ENCODE measurements at regions not wholly inside any gene's neighbourhood (a gene's known extent, or its start where the extent isn't known, plus 50 kb on each side); places are given as distances from the start of the nearest gene placed in this dataset.
A peak's percentile ranks its signal among the peaks of the same experiment; 100 is the strongest.

- no peak overlapping the region for H3K4me3 ChIP-seq (ENCODE audit: low read depth, low read length)
- H3K79me2 ChIP-seq, result no peaks in the 10 kb centered on the region
- H2AFZ ChIP-seq, result no peak overlapping the region
- no peak overlapping the region for H3K9ac ChIP-seq
- no peaks in the 10 kb centered on the region for H3K27me3 ChIP-seq (ENCODE audit: control insufficient read depth, insufficient read depth, low read length)
- no peaks in the 10 kb centered on the region for H3K4me1 ChIP-seq
- H3K36me3 ChIP-seq (ENCODE audit: control insufficient read depth, insufficient read depth, low read length), result no peaks in the 10 kb centered on the region
- H3K4me2 ChIP-seq (ENCODE audit: low read length), result no peak overlapping the region
- TF ChIP-seq, protein P1, sequence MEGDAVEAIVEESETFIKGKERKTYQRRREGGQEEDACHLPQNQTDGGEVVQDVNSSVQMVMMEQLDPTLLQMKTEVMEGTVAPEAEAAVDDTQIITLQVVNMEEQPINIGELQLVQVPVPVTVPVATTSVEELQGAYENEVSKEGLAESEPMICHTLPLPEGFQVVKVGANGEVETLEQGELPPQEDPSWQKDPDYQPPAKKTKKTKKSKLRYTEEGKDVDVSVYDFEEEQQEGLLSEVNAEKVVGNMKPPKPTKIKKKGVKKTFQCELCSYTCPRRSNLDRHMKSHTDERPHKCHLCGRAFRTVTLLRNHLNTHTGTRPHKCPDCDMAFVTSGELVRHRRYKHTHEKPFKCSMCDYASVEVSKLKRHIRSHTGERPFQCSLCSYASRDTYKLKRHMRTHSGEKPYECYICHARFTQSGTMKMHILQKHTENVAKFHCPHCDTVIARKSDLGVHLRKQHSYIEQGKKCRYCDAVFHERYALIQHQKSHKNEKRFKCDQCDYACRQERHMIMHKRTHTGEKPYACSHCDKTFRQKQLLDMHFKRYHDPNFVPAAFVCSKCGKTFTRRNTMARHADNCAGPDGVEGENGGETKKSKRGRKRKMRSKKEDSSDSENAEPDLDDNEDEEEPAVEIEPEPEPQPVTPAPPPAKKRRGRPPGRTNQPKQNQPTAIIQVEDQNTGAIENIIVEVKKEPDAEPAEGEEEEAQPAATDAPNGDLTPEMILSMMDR (IDR thresholded peaks at IDR 0.05), result no peak
- H3K9me3 ChIP-seq (ENCODE audit: control insufficient read depth, low read length), result no peaks in the 10 kb centered on the region
- H3K27ac ChIP-seq, result no peak overlapping the region
Measured at GRCh38 chr22:27104449-27104848, 447.1 kb downstream of the MIAT start.

DNA sequence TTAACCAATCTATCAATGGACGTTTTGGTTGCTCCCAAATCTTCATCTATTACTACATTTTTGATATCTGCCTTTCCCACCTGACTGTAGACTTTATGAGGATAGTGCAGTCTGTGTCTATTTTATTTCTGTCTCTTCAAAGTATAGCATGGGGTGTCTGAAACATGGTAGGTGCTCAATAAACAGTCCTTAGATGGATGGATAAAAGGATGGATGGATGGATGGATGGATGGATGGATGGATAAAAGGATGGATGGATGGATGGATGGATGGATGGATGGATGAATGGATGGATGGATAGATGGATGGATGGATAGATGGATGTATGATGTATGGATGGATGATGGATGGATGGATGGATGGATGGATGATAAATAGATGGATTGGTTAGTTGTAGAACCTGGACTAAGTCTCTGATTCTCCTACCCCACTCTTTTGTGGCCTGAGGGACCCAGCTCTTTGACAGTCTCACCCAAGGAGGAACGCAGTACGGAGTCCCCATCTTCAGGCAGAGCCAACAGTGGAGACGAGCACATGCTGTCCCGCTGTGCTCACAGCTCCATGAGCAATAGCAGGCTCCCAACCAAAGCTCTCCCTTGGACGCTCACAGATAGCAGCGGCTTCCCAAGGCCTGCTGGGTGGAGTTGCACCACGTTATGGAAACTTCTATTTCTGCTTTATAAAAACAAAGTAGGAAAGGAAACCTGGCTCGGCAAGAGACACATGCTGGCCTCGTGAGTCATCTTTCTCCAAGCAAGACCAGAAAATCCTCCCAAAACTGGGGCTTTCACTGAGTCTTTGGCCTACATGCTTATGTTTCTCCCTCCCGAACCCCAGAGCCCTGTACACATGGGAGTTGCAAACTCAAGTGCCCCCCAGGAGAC lies 448.0 kb downstream of the MIAT start:
- no peaks in the 10 kb centered on the region for H3K36me3 ChIP-seq (ENCODE audit: control insufficient read depth, insufficient read depth, low read length)
- H3K79me2 ChIP-seq, result no peaks in the 10 kb centered on the region
- H3K27me3 ChIP-seq (ENCODE audit: control insufficient read depth, insufficient read depth, low read length), result no peaks in the 10 kb centered on the region
- no peak overlapping the region for H3K4me3 ChIP-seq (ENCODE audit: low read depth, low read length)
- TF ChIP-seq, protein P1 (IDR thresholded peaks at IDR 0.05), result no peak
- H3K27ac ChIP-seq, result no peak overlapping the region
- H3K9me3 ChIP-seq (ENCODE audit: control insufficient read depth, low read length), result no peaks in the 10 kb centered on the region
- H3K9ac ChIP-seq, result no peak overlapping the region
- H2AFZ ChIP-seq, result no peak overlapping the region
- no peaks in the 10 kb centered on the region for H3K4me1 ChIP-seq
- no peak overlapping the region for H3K4me2 ChIP-seq (ENCODE audit: low read length)

GRCh38 chr22:27106985-27107384 lies 449.6 kb downstream of the MIAT start:
- H3K27ac ChIP-seq, result no peak overlapping the region
- no peaks in the 10 kb centered on the region for H3K27me3 ChIP-seq (ENCODE audit: control insufficient read depth, insufficient read depth, low read length)
- H2AFZ ChIP-seq, result no peak overlapping the region
- no peak overlapping the region for H3K9ac ChIP-seq
- no peaks in the 10 kb centered on the region for H3K36me3 ChIP-seq (ENCODE audit: control insufficient read depth, insufficient read depth, low read length)
- no peaks in the 10 kb centered on the region for H3K4me1 ChIP-seq
- TF ChIP-seq, protein P1 (IDR thresholded peaks at IDR 0.05), result no peak
- no peaks in the 10 kb centered on the region for H3K9me3 ChIP-seq (ENCODE audit: control insufficient read depth, low read length)
- H3K79me2 ChIP-seq, result no peaks in the 10 kb centered on the region
- H3K4me2 ChIP-seq (ENCODE audit: low read length), result no peak overlapping the region
- H3K4me3 ChIP-seq (ENCODE audit: low read depth, low read length), result no peak overlapping the region

- H3K9ac ChIP-seq, result no peak overlapping the region
- no peaks in the 10 kb centered on the region for H3K9me3 ChIP-seq (ENCODE audit: control insufficient read depth, low read length)
- TF ChIP-seq, protein P1 (IDR thresholded peaks at IDR 0.05), result no peak
- H3K27me3 ChIP-seq (ENCODE audit: control insufficient read depth, insufficient read depth, low read length), result no peaks in the 10 kb centered on the region
- no peak overlapping the region for H3K27ac ChIP-seq
- no peaks in the 10 kb centered on the region for H3K36me3 ChIP-seq (ENCODE audit: control insufficient read depth, insufficient read depth, low read length)
- H3K4me1 ChIP-seq, result no peaks in the 10 kb centered on the region
- H3K4me2 ChIP-seq (ENCODE audit: low read length), result no peak overlapping the region
- no peak overlapping the region for H2AFZ ChIP-seq
- H3K4me3 ChIP-seq (ENCODE audit: low read depth, low read length), result no peak overlapping the region
- H3K79me2 ChIP-seq, result no peaks in the 10 kb centered on the region
Measured at GRCh38 chr22:27107386-27107785, 450.0 kb downstream of the MIAT start.

GRCh38 chr22:27107824-27108223 lies 450.4 kb downstream of the MIAT start:
- no peak overlapping the region for H2AFZ ChIP-seq
- H3K79me2 ChIP-seq, result no peaks in the 10 kb centered on the region
- H3K4me1 ChIP-seq, result no peaks in the 10 kb centered on the region
- peak overlapping the region; percentile 65 for H3K4me2 ChIP-seq (ENCODE audit: low read length)
- no peak overlapping the region for H3K4me3 ChIP-seq (ENCODE audit: low read depth, low read length)
- no peaks in the 10 kb centered on the region for H3K36me3 ChIP-seq (ENCODE audit: control insufficient read depth, insufficient read depth, low read length)
- TF ChIP-seq, protein P1 (IDR thresholded peaks at IDR 0.05), result no peak
- H3K27me3 ChIP-seq (ENCODE audit: control insufficient read depth, insufficient read depth, low read length), result no peaks in the 10 kb centered on the region
- no peak overlapping the region for H3K9ac ChIP-seq
- H3K27ac ChIP-seq, result no peak overlapping the region
- H3K9me3 ChIP-seq (ENCODE audit: control insufficient read depth, low read length), result no peaks in the 10 kb centered on the region
